ENCODE measurements at regions not wholly inside any gene's neighbourhood (a gene's known extent, or its start where the extent isn't known, plus 50 kb on each side); places are given as distances from the start of the nearest gene placed in this dataset.

DNA sequence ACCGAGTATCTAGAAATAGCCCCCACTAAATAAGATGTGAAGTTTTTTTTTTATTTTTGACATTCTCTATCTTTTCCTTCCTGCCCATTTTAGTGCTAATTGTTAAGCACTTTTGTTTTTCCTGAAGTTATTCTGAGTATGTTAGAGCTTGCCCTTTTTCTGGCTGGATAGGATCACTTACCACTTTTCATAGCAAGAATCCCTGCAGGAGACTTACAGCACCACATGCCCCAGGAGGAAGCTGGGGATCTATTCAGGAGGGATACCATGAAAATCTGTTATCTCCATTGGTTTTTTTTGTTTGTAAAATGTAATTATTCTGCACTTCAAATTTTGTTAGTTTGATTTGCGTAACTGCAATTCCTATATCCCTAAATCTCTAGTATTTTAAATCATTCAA, 968.4 kb downstream of the ZPLD1 start:
- H3K4me1 Mint-ChIP-seq, result no peaks in the 10 kb centered on the region
- no peak for DNase-seq (ENCODE audit: low spot score in 2 of 2)
- H3K27me3 Mint-ChIP-seq, result no peaks in the 10 kb centered on the region
- no peak overlapping the region for H3K27ac Mint-ChIP-seq (ENCODE audit: low read depth)
- H3K36me3 Mint-ChIP-seq (ENCODE audit: insufficient read depth), result no peaks in the 10 kb centered on the region
- H3K4me3 Mint-ChIP-seq, result no peak overlapping the region
- no peak for ATAC-seq (replicated peaks; ENCODE audit: extremely low read depth, poor library complexity, severe bottlenecking)
- H3K9me3 Mint-ChIP-seq, result peaks cover 8% of the 10 kb centered on the region

DNA sequence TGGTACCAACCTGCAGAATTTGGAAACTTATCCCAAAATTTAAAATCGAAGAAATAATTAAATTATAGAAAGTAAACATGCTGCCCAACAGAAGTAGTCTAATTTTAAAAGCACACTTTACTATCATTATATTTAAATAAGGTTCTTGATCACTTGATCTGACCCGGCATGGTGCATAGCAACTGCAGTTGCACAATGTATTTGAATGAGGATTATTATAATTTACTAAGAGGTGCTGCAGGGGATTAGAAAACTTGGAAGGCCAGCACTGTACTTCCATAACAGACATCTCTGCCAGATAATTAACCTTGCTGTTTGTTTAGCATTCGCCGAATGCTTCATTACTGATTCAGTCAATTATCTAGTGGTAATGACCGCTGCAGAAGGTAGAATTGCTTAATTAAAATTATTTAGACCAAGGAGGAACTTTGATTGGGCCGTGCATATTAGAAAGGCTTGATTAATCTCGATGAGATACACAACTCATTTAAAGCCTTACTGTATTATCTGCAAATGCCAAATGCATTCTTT, 971.6 kb downstream of the ZPLD1 start:
- Mint-ChIP-seq H3K4me3 (no peak overlapping the region), H3K9me3 (no peaks in the 10 kb centered on the region), H3K27me3 (no peaks in the 10 kb centered on the region), H3K36me3 (ENCODE audit: insufficient read depth) (no peaks in the 10 kb centered on the region), H3K27ac (ENCODE audit: low read depth) (no peak overlapping the region), H3K4me1 (no peaks in the 10 kb centered on the region)
- DNase-seq (ENCODE audit: low spot score in 2 of 2), result no peak
- ATAC-seq (replicated peaks; ENCODE audit: extremely low read depth, poor library complexity, severe bottlenecking), result no peak

DNA sequence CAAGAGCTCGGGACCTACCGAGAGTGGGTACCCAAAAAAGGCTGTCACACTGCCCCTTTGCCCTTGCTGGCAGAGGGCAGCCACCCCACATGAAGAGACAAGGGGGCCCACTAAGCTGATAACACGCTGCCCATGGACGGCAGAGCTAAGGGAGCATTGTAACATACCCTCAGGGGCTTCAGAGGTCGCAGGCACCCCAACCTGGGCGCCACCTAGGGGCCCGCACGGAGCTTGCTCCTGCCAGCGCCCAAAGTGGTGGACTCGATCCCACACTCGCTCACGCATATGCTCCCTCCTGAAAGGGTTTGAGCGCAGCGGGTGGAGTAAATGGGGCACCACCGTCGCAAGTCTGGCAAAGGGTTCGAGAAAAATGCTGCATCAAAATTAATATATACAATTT, 975.4 kb downstream of the ZPLD1 start:
- Mint-ChIP-seq H3K9me3 (peaks cover 3% of the 10 kb centered on the region), H3K4me3 (no peak overlapping the region), H3K27ac (ENCODE audit: low read depth) (no peak overlapping the region), H3K4me1 (no peaks in the 10 kb centered on the region), H3K36me3 (ENCODE audit: insufficient read depth) (no peaks in the 10 kb centered on the region), H3K27me3 (no peaks in the 10 kb centered on the region)
- DNase-seq (ENCODE audit: low spot score in 2 of 2) (no peak), ATAC-seq (replicated peaks; ENCODE audit: extremely low read depth, poor library complexity, severe bottlenecking) (no peak)

DNA sequence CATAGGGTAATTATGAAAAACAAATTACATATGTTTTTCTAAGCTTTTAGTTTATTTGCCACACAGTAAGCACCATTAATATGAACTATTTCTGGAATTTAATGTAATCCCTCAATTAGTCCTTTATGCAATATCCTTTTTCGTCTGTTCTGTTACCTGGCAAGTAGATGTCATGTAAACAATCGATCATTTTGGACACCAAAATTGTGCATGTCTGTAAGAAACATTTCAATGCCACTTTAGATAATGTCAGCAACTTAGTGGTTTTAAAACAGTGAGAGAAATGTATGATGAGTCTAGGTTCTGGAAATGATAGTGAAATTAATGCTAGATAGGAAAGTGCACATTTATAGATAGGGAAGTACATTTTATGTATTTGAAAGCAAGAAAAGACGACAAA, 986.6 kb downstream of the ZPLD1 start:
- DNase-seq (ENCODE audit: low spot score in 2 of 2), result no peak
- Mint-ChIP-seq H3K4me3 (no peak overlapping the region), H3K27me3 (no peaks in the 10 kb centered on the region), H3K9me3 (peaks cover 10% of the 10 kb centered on the region), H3K36me3 (ENCODE audit: insufficient read depth) (no peaks in the 10 kb centered on the region), H3K27ac (ENCODE audit: low read depth) (no peak overlapping the region), H3K4me1 (no peaks in the 10 kb centered on the region)
- no peak for ATAC-seq (replicated peaks; ENCODE audit: extremely low read depth, poor library complexity, severe bottlenecking)

DNA sequence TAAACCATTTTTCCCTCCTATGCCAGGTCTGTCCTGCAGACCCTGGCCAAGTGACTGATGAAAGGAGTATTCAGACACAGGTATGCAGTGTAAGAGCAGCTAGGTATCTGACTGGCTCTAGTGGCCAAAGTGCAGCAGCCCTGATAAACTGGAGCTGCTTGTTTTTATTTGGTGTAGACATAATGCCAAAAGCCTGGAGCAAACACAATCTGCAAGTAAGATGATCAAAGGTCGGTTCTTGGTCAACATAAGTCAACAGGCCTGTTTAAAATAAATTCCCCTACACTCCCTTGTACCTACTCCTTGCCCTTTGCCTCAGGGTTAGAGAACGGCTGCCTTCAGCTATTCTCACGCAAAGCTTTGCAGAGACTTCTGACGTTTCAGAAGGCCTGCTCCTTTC, 1003.1 kb downstream of the ZPLD1 start:
- Mint-ChIP-seq H3K4me1 (no peaks in the 10 kb centered on the region), H3K36me3 (ENCODE audit: insufficient read depth) (no peaks in the 10 kb centered on the region), H3K4me3 (no peak overlapping the region), H3K27me3 (no peaks in the 10 kb centered on the region), H3K9me3 (no peaks in the 10 kb centered on the region), H3K27ac (ENCODE audit: low read depth) (no peak overlapping the region)
- DNase-seq (ENCODE audit: low spot score in 2 of 2) (no peak), ATAC-seq (replicated peaks; ENCODE audit: extremely low read depth, poor library complexity, severe bottlenecking) (no peak)

DNA sequence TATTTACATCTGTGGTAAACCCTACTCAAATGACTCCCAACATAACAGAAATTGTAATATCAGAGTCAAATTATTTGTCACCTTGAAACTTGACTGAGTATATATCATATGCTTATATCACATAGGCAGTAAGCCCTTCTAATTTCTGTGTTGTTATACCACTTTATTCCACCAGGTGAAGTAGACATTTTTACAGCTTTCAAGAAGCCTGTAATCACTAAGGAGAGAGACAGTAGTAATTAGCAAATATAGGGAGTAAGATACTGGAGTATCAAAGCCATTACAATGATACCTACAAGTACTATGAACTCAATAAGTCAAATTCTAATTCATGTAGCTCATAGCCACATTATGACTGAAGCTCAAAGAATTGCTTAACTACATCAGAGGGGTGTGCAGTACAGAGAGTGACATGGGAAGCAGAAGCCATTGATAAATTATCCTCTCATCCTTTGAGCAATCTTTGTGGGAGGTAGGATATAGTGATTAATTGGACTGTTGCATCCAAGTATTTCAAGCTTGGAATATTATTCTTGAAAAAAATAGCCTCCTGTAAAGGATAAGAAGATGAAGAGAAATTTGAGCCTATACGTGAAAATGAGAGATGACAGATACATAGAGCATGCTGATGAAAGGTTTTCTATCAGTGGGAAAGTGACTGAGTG, 1005.9 kb downstream of the ZPLD1 start:
- Mint-ChIP-seq H3K4me1 (no peaks in the 10 kb centered on the region), H3K4me3 (no peak overlapping the region), H3K36me3 (ENCODE audit: insufficient read depth) (no peaks in the 10 kb centered on the region), H3K27me3 (no peaks in the 10 kb centered on the region), H3K9me3 (no peaks in the 10 kb centered on the region), H3K27ac (ENCODE audit: low read depth) (no peak overlapping the region)
- DNase-seq (ENCODE audit: low spot score in 2 of 2) (no peak), ATAC-seq (replicated peaks; ENCODE audit: extremely low read depth, poor library complexity, severe bottlenecking) (no peak)

DNA sequence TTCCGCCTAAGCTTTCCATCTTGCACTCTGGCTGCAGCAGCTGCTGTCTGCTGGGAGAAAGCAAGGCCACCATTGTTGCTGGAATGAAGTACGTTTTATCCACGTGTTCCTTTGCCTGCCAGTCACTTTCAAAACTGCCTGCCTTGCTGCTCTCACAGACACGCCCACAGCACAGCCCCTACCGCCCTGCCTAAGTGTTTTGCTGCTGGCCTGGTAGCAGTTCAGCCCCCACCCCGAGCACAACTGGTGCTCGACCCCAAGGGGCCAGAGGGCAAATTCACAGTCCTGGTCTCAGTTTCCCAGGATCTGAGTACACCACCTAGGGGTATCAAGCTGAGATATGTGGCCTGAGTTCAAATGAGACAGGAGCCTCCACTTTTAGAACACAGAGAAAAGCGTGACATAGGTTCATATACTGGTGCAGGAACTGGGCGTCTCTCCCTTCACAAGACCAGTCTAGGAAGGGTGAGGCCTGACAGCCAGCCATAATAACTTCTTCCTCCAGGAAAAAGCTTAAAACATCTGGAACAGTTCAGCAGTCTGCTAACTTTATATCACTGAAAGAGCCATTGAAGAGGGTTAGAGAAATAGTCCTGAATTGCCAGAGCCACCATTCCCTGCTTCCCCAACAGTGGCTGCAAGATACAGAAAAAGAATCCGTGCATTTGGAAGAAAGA, 1012.3 kb downstream of the ZPLD1 start:
- Mint-ChIP-seq H3K36me3 (ENCODE audit: insufficient read depth) (no peaks in the 10 kb centered on the region), H3K4me3 (no peak overlapping the region), H3K27ac (ENCODE audit: low read depth) (no peak overlapping the region), H3K27me3 (no peaks in the 10 kb centered on the region), H3K9me3 (peaks cover 5% of the 10 kb centered on the region), H3K4me1 (no peaks in the 10 kb centered on the region)
- DNase-seq (ENCODE audit: low spot score in 2 of 2) (no peak), ATAC-seq (replicated peaks; ENCODE audit: extremely low read depth, poor library complexity, severe bottlenecking) (no peak)

DNA sequence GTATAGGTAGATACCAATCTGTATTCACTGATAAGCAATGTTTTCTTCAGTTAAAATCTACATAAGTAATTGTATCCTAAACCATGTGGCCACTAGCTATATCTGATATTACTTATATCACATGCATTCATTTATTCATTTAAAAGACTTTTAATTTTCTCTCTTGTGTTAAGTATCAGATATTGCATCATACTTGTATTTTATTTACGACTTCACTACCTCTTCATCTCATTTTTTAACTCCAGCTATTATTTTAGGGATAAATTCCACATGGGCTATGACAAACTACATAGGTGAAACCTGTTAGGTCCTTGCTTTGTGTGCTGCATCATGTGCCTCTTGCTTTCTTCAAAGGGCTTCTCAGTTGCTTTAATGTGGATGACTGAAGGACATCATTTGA, 1018.3 kb downstream of the ZPLD1 start:
- no peak for DNase-seq (ENCODE audit: low spot score in 2 of 2)
- no peak overlapping the region for H3K4me3 Mint-ChIP-seq
- ATAC-seq (replicated peaks; ENCODE audit: extremely low read depth, poor library complexity, severe bottlenecking), result no peak
- H3K27me3 Mint-ChIP-seq, result no peaks in the 10 kb centered on the region
- no peak overlapping the region for H3K27ac Mint-ChIP-seq (ENCODE audit: low read depth)
- H3K9me3 Mint-ChIP-seq, result peaks cover 5% of the 10 kb centered on the region
- H3K4me1 Mint-ChIP-seq, result no peaks in the 10 kb centered on the region
- no peaks in the 10 kb centered on the region for H3K36me3 Mint-ChIP-seq (ENCODE audit: insufficient read depth)

DNA sequence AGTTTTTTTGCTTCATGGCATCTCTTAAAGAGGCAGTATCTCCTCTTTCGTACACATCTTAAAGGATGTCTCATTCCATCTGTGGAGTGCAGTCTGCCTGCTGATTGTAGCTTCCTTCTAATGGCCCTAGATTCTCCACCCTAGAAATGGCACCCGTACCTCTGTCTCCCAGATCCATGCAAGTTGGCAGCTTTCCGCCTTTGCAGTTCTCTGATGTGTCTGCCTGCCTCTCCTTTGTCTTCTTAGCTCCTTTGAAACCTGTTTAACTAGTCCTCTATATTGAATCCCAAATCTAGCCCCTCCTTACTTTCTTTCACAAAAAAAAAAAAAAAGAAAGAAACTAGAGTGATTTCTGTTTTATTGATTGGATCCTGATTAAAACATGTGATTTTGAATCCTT, 1025.0 kb downstream of the ZPLD1 start:
- no peaks in the 10 kb centered on the region for H3K36me3 Mint-ChIP-seq (ENCODE audit: insufficient read depth)
- H3K9me3 Mint-ChIP-seq, result peaks cover 14% of the 10 kb centered on the region
- H3K27ac Mint-ChIP-seq (ENCODE audit: low read depth), result no peak overlapping the region
- no peak overlapping the region for H3K4me3 Mint-ChIP-seq
- H3K4me1 Mint-ChIP-seq, result no peaks in the 10 kb centered on the region
- DNase-seq (ENCODE audit: low spot score in 2 of 2) (no peak), ATAC-seq (replicated peaks; ENCODE audit: extremely low read depth, poor library complexity, severe bottlenecking) (no peak)
- no peaks in the 10 kb centered on the region for H3K27me3 Mint-ChIP-seq

DNA sequence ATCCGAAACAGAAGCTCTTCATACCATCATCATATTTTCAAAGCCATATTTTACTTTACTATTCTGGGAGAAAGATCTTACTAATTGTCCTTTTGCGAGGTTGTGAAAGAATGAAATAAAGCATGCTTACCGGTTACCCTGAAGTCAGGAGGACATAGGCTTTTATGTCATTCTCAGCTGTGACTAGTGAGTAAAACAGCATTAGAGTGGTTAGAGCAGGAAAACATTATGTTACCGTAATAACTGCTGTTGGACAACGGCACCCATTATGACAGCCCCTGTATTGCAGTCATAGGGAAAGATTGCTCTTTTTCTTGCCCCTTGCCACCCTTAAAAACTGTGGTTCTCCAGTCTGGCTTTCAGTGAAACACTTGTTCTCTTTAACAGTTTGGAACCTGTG, 1035.7 kb downstream of the ZPLD1 start:
- peaks cover 13% of the 10 kb centered on the region for H3K9me3 Mint-ChIP-seq
- DNase-seq (ENCODE audit: low spot score in 2 of 2) (no peak), ATAC-seq (replicated peaks; ENCODE audit: extremely low read depth, poor library complexity, severe bottlenecking) (no peak)
- peaks cover 1% of the 10 kb centered on the region for H3K36me3 Mint-ChIP-seq (ENCODE audit: insufficient read depth)
- no peak overlapping the region for H3K27ac Mint-ChIP-seq (ENCODE audit: low read depth)
- H3K4me1 Mint-ChIP-seq, result no peaks in the 10 kb centered on the region
- no peak overlapping the region for H3K4me3 Mint-ChIP-seq
- no peaks in the 10 kb centered on the region for H3K27me3 Mint-ChIP-seq

DNA sequence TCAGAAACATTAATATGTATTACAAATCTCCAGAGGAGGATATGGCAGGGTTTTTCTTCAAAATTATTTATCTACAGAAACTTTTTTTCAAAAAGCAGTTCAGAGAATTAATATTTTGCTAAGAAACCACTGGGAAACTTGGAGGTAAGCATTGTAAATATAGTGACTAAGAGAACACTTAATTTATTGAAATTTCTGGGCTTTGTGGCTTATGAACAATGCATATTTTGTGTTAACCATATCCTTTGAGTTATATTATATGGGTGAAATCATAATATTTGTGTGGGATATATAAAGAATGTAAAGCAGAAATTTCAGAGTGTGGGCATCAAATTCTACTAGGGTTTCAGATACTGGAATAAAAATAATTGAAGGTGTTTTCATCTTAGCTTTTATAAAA, 1059.2 kb downstream of the ZPLD1 start:
- H3K36me3 Mint-ChIP-seq (ENCODE audit: insufficient read depth), result no peaks in the 10 kb centered on the region
- H3K27me3 Mint-ChIP-seq, result no peaks in the 10 kb centered on the region
- no peak overlapping the region for H3K4me3 Mint-ChIP-seq
- peaks cover 19% of the 10 kb centered on the region for H3K9me3 Mint-ChIP-seq
- ATAC-seq (replicated peaks; ENCODE audit: extremely low read depth, poor library complexity, severe bottlenecking) (no peak), DNase-seq (ENCODE audit: low spot score in 2 of 2) (no peak)
- no peak overlapping the region for H3K27ac Mint-ChIP-seq (ENCODE audit: low read depth)
- no peaks in the 10 kb centered on the region for H3K4me1 Mint-ChIP-seq

DNA sequence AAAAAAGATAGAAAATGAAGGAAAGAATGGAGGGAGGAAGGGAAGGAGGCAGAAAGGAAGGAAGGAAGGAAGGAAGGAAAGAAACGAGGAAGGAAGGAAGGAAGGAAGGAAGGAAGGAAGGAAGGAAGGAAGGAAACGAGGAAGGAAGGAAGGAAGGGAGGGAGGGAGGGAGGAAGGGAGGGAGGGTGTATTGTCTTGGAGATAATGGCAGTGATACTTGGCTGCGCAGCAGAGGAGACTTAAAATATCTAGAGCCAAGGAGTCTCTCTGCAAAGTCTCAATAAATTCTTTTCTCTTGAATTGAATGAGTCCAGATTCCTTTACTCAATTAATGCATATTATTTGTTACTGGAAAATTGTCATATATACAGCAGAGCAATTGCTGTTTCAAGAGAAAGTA, 1059.7 kb downstream of the ZPLD1 start:
- Mint-ChIP-seq H3K4me3 (no peak overlapping the region), H3K27ac (ENCODE audit: low read depth) (no peak overlapping the region), H3K36me3 (ENCODE audit: insufficient read depth) (no peaks in the 10 kb centered on the region), H3K4me1 (no peaks in the 10 kb centered on the region), H3K9me3 (peaks cover 19% of the 10 kb centered on the region), H3K27me3 (no peaks in the 10 kb centered on the region)
- ATAC-seq (replicated peaks; ENCODE audit: extremely low read depth, poor library complexity, severe bottlenecking), result no peak
- no peak for DNase-seq (ENCODE audit: low spot score in 2 of 2)

DNA sequence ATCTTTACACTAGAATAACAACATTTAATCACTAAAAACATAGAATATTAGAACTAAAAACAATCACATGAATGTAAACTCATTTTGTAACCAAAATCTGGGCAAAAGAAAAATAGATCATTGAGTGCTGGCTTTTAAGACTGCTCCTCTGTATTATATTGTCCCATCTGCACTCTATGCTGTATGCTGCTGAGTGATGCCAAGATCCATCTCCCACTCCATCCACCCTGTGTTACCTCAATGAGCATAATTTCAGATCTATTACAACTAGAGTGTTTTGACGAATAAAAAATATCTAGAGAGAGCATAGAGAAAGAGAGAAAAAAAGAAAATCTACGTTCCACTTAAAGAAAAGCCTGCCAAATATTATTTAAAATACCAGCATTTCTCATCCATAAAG, 1060.4 kb downstream of the ZPLD1 start:
- no peak for DNase-seq (ENCODE audit: low spot score in 2 of 2)
- Mint-ChIP-seq H3K27ac (ENCODE audit: low read depth) (no peak overlapping the region), H3K36me3 (ENCODE audit: insufficient read depth) (no peaks in the 10 kb centered on the region), H3K4me3 (no peak overlapping the region), H3K27me3 (no peaks in the 10 kb centered on the region), H3K4me1 (no peaks in the 10 kb centered on the region), H3K9me3 (peaks cover 18% of the 10 kb centered on the region)
- no peak for ATAC-seq (replicated peaks; ENCODE audit: extremely low read depth, poor library complexity, severe bottlenecking)
